GM04504 (cell line): ENCODE measurements at regions not wholly inside any gene's neighbourhood (a gene's known extent, or its start where the extent isn't known, plus 50 kb on each side); places are given as distances from the start of the nearest gene placed in this dataset.

Experiments
- DNase-seq: peaks from one replicate; pipeline ENCODE4 v3.0.0-alpha.2; 2012; ENCODE audit warnings: low read depth

DNA sequence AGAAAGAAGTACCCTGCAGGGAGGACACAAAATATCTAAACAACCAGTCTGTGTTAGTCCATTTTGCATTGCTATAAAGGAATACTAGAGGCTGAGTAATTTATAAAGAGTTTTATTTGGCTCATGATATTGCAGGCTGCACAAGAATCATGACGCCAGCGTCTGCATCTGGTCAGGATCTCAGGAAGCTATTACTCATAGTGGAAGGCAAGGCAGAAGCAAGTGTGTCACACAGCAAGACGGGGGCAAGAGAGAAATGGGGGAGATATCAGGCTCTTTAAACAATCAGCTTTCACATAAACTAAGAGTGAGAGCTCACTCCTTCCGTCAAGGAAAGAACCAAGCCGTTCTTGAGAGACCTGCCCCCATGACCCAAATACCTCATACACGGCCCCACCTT, 614.8 kb downstream of the ZIC1 start:
- DNase-seq: peak; percentile 58

DNA sequence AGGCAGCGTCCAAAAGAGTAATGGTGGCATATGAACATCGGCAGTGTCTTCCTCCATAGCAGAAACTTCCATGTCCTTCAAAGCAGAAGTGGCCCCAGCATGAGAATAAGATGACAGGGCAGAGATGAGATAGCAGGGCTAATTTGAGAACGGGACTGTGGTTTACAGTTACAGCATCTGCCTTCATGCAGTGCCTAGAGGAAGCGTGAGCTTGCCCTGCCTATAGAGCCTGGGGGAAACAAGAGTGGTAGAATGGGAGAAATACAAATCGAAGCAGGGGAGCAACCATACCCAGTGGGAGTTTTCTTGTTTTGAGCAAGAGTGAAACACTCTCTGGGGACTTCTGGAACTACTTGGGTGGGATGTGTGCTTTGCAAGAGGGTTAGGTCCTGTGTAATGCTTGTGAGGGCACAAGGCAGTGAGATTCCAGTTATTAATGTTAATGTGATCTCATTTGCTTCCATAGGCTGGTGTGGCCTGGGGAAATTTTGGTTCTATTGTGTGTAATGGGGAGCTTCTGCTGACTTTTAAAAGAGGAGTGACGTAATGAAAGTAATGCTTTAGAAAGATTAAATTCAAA, 616.9 kb downstream of the ZIC1 start:
- DNase-seq: no peak

GRCh38 chr3:148030975-148031374, 621.8 kb downstream of the ZIC1 start:
- no peak for DNase-seq

- DNase-seq: no peak
Measured at GRCh38 chr3:148034353-148034752, 625.2 kb downstream of the ZIC1 start.

GRCh38 chr3:148036331-148036876, 627.2 kb downstream of the ZIC1 start:
- no peak for DNase-seq

DNA sequence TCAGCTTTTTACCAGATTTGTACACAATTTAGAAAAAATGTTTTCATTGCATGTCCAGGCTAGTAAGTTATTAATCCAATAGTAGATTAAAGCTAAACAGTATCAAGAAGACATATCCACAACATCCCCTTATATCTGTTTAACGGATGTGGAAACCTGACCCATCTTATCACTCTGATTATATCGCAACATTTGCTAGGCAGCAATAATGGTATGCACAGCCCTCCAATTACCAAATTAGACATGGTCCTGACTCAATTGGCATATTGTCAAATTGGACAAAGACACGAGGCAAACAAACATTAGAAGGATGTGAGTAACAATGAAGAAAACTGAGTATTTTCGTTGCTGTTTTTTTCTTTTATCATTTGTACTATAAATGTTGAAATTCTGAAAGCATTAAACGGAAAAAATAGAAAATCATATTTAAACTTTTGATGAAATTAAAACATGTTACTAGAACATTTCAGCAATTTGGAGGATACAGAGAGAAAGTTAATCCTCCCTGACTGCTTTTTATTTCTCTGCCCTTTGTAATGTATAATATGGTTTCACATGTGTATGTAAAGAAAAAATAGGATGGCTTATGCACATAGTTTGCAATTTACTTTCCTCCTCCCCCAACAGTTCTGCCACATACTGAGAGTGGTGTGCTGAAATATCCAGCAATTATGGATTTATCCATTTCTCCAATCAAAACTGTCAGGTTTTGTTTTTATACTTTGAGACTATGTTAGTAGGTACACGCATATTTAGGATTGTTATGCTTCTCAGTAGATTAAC, 633.7 kb downstream of the ZIC1 start:
- DNase-seq: peak; percentile 66

- DNase-seq: no peak
Measured at GRCh38 chr3:148044151-148044550, 635.0 kb downstream of the ZIC1 start.

DNA sequence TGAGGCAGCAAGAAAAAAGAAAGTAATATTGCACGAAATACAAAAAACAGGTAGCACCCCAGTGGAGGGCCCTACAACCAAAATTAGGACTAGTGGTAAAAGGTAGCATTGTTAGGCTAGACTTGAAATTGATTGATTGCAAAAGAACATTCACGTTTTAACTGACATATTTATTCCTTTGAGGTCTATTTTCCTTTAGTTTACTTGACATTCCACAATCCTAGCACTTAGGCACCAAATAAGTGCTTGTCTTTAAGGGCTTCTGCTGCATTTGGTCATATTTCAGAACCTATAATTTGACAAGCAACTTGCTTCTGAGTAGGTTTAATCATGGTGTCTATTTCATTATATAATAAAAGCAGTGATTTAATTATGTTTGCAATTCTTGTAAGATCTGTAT, 642.7 kb upstream of the AGTR1 start:
- no peak for DNase-seq

DNA sequence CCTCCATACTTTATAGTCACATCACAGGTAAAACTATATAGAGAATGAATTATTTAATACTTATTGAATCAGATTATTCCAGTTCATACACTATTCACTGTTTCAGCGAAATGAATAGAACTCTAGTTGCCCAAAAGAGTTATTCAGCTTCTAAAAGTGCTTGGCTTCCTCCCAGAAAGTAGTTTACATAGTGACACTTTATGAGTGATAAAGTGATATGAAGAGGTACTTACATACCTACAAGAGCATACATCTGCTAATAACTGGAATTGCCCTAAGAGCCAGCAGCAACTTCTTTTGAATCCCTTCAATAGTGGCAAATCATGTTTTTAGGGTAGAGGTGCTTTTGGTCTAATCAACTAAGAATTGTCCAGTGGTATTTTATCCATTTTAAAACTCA, 635.1 kb upstream of the AGTR1 start:
- DNase-seq: no peak

- DNase-seq: no peak
Measured at GRCh38 chr3:148066802-148067201, 630.9 kb upstream of the AGTR1 start.

DNA sequence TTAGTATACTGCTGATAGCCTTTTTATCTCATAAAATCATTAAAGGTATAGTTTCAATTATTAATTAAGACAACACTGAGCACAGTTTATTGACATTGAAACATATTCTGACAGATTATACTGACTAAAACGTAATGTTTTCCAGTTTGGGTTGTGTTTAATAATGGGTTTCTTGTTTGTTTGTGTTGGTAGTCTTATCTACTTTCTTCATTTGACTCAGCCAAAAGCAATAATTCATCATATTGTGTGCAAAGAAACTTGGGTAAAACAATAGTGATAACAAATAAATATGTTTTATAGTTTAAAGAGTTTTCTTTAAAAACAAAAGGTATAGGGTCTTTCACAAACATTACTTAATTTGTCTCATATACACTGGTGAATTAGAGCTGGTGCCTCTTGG, 629.2 kb upstream of the AGTR1 start:
- no peak for DNase-seq

GRCh38 chr3:148070041-148070440, 627.7 kb upstream of the AGTR1 start:
- DNase-seq: no peak

GRCh38 chr3:148073721-148074456, 623.8 kb upstream of the AGTR1 start:
- no peak for DNase-seq

DNA sequence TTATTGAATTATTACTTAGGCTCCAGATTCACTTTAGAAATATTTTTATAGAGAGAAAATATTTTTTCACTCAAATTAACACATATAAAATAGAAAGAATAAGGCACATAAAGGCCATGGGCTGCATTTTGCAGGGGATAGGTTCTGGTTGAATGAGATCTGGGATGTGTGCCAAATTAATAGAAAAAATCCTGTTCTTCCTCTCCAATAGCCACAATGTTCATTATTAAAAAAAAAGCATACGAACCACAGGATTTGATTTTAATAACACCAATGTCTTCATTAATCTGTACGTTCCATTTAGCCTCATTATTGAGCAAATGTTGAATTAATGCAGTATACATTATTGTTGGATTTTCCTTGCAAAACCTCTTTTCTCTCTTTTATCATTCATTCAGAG, 622.8 kb upstream of the AGTR1 start:
- no peak for DNase-seq

DNA sequence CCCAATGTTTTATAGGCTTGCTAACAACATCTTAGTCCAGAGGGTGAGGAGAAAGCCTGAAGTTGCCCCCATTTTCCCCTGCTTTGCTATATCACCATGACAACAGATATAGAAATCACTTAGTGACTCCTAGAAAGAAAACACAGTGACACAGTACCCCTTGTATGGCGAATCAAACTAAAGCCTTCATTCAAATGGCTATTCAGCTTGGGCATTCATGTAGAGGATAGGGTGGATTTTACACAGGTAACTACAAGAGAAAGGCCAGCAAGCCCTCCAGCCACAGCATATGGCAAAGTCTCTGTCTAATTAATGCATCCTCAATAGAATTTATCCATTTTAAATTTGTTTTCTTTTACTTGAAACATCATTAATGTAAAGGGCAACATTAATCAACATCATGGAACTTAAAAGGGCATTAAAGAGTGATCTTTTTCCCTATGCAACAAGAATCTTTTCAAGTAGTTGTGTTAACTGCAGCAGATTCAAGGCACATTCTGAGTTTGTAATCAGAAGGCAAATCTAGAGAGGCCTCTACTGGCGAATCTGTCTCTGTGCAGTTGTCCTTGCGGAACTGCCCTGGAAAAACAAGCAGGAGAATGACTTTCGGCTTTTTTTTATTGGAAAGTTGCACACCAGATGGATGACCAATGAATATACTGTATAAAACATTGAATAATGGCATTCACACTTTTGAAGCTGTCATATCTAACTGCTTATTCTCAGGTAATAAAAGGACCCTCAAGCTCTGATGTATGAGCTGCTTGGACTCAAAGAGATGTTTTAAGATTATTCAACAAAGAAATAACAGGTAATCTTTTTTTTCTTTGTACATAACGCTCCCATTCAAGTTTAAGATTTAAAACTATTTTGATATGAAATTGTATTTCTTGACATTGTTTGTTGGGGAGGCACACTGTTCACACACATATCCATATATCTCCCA, 621.7 kb upstream of the AGTR1 start:
- DNase-seq: peak; percentile 38

DNA sequence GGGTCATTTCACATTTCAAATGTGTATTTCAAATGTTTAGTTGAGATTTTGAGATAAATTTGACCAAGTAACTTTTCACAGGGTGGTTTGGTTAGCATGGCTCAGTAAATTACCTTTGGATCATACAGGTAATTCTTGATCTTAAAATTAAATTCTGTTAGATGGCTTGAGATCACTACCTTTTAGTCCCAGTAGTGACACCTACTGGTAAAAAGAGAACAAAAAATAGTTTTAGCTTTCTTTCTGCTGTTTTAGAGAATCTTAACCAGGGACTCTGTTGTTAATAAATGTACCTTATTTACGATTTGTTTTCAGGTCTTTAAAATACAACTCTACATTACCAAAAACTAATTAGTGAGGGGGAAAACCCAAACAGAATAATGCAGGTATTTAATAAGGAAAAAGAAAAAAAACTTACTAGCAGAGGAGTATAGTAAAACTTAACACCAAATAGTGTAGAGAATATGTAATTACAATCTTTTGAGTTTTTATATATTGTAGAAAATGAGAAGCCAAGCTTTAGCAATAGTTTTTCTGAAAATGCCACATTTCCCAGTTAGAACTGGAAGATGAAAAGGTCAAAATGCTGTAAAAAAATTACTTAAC, 620.3 kb upstream of the AGTR1 start:
- DNase-seq: no peak

GRCh38 chr3:148077965-148078364, 619.7 kb upstream of the AGTR1 start:
- DNase-seq: no peak

- no peak for DNase-seq
Measured at GRCh38 chr3:148078658-148079057, 619.0 kb upstream of the AGTR1 start.

DNA sequence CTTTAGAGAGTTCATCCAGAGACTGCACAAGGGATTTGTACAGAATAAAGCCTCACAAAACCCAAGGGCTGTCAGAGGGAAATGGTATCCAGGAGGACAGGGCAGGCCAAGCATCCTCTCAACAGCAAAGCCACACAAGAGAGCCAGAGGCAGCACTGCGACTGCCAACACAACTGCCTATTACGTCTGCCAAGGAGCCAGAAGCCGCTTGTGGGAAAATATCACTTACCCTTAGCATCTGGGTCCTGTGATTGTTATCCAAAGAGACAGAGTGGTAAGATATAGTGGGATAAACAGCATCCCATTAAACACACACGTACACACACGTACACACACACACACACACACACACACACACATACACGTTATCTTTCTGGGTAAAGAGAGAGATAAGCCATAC, 618.3 kb upstream of the AGTR1 start:
- no peak for DNase-seq

GRCh38 chr3:148081926-148082325, 615.8 kb upstream of the AGTR1 start:
- no peak for DNase-seq

DNA sequence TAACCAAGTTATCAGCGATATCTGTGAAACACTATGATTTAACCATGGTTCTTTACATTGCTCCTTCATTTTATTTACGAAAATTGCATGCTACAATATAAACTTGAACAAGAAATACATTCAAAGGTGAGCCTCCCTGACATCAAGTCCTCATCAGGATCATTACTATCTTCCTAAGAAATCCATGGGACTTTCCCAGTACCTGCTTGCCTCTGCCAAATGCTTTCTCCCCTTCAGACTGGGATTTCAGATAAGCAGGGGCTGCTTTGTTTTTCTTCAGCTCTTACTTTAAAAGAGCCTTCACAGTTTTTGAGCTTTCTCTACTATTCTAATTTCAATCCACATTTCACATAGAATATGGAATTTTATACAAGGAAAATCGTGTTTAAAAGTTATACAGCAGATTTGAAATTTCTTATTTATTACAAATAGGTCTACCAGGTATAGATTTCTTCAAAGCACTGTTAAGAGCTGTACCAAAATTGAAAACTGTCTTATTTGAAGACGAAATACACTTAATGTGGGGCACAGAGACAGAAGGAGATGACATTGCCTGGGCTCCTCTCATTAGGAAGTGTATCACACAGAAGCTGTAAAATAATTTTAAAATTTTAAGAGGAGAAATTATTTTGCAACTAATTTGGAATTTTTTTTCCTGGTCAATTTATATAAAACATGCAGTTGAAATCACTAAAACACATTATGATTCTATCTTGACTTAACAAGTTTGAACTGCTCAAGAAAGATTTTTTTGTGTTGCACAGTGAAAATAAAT, 615.0 kb upstream of the AGTR1 start:
- DNase-seq: no peak
